GM12878 (cell line): ENCODE measurements at regions not wholly inside any gene's neighbourhood (a gene's known extent, or its start where the extent isn't known, plus 50 kb on each side); places are given as distances from the start of the nearest gene placed in this dataset.

Experiments
- BCL3 ChIP-seq: IDR thresholded peaks from 2 replicates; pipeline ENCODE4 v1.6.1; 2011; ENCODE audit warnings: borderline replicate concordance, low read depth, mild to moderate bottlenecking, moderate library complexity, low read length; ENCODE audit not compliant: insufficient read depth, poor library complexity, severe bottlenecking
- EZH2 ChIP-seq: IDR thresholded peaks from 2 replicates; pipeline ENCODE4 v1.6.1; 2012; ENCODE audit warnings: low read depth, mild to moderate bottlenecking, control low read depth, inconsistent platforms, low read length, borderline replicate concordance; ENCODE audit not compliant: control insufficient read depth
- FOXK2 ChIP-seq: fragments of 450-650 bp; IDR thresholded peaks from 2 replicates; pipeline ENCODE4 v1.6.1; 2017; ENCODE audit warnings: mild to moderate bottlenecking, moderate library complexity
- HSF1 ChIP-seq: fragments of 150-350 bp; IDR thresholded peaks from 2 replicates; pipeline ENCODE4 v1.6.1; 2014; ENCODE audit warnings: mild to moderate bottlenecking, low read depth, low read length
- IRF3 ChIP-seq: fragments of 450-650 bp; IDR thresholded peaks from 2 replicates; pipeline ENCODE4 v1.6.1; 2014; ENCODE audit warnings: mild to moderate bottlenecking
- NR2C2 ChIP-seq: IDR thresholded peaks from 2 replicates; pipeline ENCODE4 v1.6.1; 2011; ENCODE audit warnings: borderline replicate concordance, low read depth; ENCODE audit not compliant: control insufficient read depth, insufficient read length
- PAX8 ChIP-seq: fragments of 450-650 bp; IDR thresholded peaks from 2 replicates; pipeline ENCODE4 v1.6.1; 2017; ENCODE audit warnings: mild to moderate bottlenecking, moderate library complexity
- PKNOX1 ChIP-seq: fragments of 450-650 bp; IDR thresholded peaks from 2 replicates; pipeline ENCODE4 v1.6.1; 2016; ENCODE audit warnings: mild to moderate bottlenecking
- POLR2A ChIP-seq: IDR thresholded peaks from 2 replicates; pipeline ENCODE4 v1.6.1; 2011; ENCODE audit warnings: low read depth, mild to moderate bottlenecking, low read length
- SREBF2 ChIP-seq: IDR thresholded peaks from 2 replicates; pipeline ENCODE4 v1.6.1; 2012; ENCODE audit warnings: mild to moderate bottlenecking, low read length

- no peak for TF ChIP-seq HSF1
- no peak for TF ChIP-seq FOXK2
- TF ChIP-seq NR2C2, result no peak
- TF ChIP-seq SREBF2, result no peak
- no peak for TF ChIP-seq IRF3
- no peak for TF ChIP-seq EZH2
- TF ChIP-seq BCL3, result no peak
- no peak for TF ChIP-seq PAX8
- TF ChIP-seq PKNOX1, result no peak
- TF ChIP-seq POLR2A, result no peak
Observed at GRCh38 chr18:78159397-78159796, 820.2 kb upstream of the SALL3 start (continued).
